Small intestine (tissue), 7 donors: ENCODE measurements at regions not wholly inside any gene's neighbourhood (a gene's known extent, or its start where the extent isn't known, plus 50 kb on each side); places are given as distances from the start of the nearest gene placed in this dataset.
"Not testable (repeated sequence)": the region's sequence is repeated elsewhere in the genome, so short reads cannot be mapped to it uniquely, and the experiment has no call there.

Experiments used
- DNase-seq, 2 donors: peaks; one replicate each; pipeline versions ENCODE4 v3.0.0 to v3.0.0-alpha.2; 2013
- FAIRE-seq: peaks from 2 replicates; lab custom pipeline; 2012; peaks lifted over from hg19 to GRCh38; lab: Jason Lieb, UNC
- H3K27ac ChIP-seq, 3 donors: one replicate each; pipeline ENCODE4 v1.5.1; 2013; ENCODE audit warnings: low read length in 2 of 3, mild to moderate bottlenecking in 2 of 3, control low read depth in 1 of 3, inconsistent platforms in 1 of 3, low read depth in 1 of 3, moderate library complexity in 1 of 3
- H3K27me3 ChIP-seq, 3 donors: one replicate each; pipeline ENCODE4 v1.6.1; 2013; ENCODE audit warnings: low read length in 3 of 3, inconsistent platforms in 1 of 3; ENCODE audit not compliant: control insufficient read depth in 3 of 3, insufficient read depth in 3 of 3
- H3K36me3 ChIP-seq, 3 donors: one replicate each; pipeline ENCODE4 v1.6.1; 2013; ENCODE audit warnings: low read length in 3 of 3, inconsistent platforms in 1 of 3, low read depth in 1 of 3, mild to moderate bottlenecking in 1 of 3, moderate library complexity in 1 of 3; ENCODE audit not compliant: control insufficient read depth in 3 of 3, insufficient read depth in 2 of 3
- H3K4me1 ChIP-seq, 3 donors: one replicate each; pipeline ENCODE4 v1.6.1; 2013; ENCODE audit warnings: low read length in 2 of 3, inconsistent platforms in 1 of 3, low read depth in 1 of 3, mild to moderate bottlenecking in 1 of 3, moderate library complexity in 1 of 3; ENCODE audit not compliant: control insufficient read depth in 3 of 3, insufficient read depth in 2 of 3
- H3K4me3 ChIP-seq, 3 donors: one replicate each; pipeline ENCODE4 v1.5.1; 2013; ENCODE audit warnings: low read length in 3 of 3, control low read depth in 1 of 3, inconsistent platforms in 1 of 3, low read depth in 1 of 3, mild to moderate bottlenecking in 1 of 3, moderate library complexity in 1 of 3
- H3K9me3 ChIP-seq, 2 donors: one replicate each; pipeline ENCODE4 v1.6.1; 2013; ENCODE audit warnings: low read depth in 1 of 2, low read length in 1 of 2; ENCODE audit not compliant: control insufficient read depth in 2 of 2, insufficient read depth in 1 of 2
- WGBS, 3 donors: extraction: QIAGEN DNeasy Blood & Tissue Kit; methylation state at CpG; one replicate each; pipeline ENCODE4 v1.1.7; 2013; 5-methylcytosine and 5-hydroxymethylcytosine counted together
- donor health status: healthy with polysubstance abuse.
- donor health status: control.
- donor health status: control.
- donor health status: Bipolar disorder and iron deficiency.
- donor health status: healthy.

DNA sequence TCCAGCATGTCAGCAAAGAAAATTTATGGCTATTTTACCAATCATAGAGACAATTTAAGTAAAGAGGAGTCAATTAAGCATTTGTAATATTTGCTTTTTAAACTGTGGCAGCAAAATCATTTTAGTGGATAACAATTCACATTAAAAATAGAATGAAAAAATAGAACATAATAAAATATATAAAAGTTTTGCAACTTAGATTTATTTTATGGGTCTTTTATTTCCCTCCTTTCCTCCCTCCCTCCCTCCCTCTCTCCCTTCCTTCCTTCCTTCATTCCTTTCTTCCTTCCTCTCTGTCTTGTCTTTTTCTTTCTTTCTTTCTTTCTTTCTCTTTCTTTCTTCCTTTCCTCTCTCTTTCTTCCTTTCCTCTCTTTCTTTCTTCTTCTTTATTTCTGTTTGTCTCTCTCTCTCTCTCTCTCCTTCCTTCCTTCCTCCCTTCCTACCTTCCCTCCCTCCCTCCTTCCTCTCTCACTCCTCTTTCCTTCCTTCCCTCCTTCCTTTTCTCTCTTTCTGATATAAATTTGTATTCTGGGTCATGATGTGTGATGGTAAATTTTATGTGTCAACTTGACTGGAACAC is 610.9 kb upstream of the CITED2 start:
- Histone ChIP-seq H3K27ac (no peak overlapping the region), H3K9me3 (no peaks in the 10 kb centered on the region), H3K36me3 (no peaks in the 10 kb centered on the region), H3K4me3 (no peak overlapping the region), H3K4me1 (peaks cover 0 to 30% (median 5%) of the 10 kb centered on the region in 3 donors), H3K27me3 (no peaks in the 10 kb centered on the region)
- no peak for DNase-seq
- FAIRE-seq = no peak

DNA sequence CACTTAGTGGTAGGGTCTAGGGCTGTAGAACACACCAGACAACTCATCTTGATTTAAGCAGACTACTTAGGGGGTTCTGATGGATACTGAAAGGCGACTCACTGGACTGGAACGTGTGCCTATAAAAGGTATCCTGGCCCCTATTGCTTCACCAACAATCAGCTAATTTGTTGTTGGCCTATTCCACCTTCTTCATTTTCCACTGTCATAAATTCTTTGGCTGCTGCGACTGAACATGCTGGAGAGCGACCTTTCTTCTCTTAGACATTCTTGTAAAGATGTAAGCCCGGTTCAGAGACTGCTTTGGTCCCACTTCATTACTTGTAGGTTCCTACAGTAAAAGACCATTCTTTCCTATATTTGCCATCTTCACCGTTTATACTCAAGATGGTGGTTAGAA is 609.9 kb upstream of the CITED2 start:
- no peaks in the 10 kb centered on the region for H3K36me3 ChIP-seq
- no peak for DNase-seq
- H3K27ac ChIP-seq = peak overlapping the region in 1 of 3 donors; percentile 73
- FAIRE-seq = no peak
- H3K27me3 ChIP-seq = no peaks in the 10 kb centered on the region
- no peaks in the 10 kb centered on the region for H3K9me3 ChIP-seq
- H3K4me3 ChIP-seq = no peak overlapping the region
- 86 to 93% (median 90%) methylated on average over 6 of the region's 6 CpGs for WGBS, 3 donors
- H3K4me1 ChIP-seq = peaks cover 0 to 30% (median 5%) of the 10 kb centered on the region in 3 donors

DNA sequence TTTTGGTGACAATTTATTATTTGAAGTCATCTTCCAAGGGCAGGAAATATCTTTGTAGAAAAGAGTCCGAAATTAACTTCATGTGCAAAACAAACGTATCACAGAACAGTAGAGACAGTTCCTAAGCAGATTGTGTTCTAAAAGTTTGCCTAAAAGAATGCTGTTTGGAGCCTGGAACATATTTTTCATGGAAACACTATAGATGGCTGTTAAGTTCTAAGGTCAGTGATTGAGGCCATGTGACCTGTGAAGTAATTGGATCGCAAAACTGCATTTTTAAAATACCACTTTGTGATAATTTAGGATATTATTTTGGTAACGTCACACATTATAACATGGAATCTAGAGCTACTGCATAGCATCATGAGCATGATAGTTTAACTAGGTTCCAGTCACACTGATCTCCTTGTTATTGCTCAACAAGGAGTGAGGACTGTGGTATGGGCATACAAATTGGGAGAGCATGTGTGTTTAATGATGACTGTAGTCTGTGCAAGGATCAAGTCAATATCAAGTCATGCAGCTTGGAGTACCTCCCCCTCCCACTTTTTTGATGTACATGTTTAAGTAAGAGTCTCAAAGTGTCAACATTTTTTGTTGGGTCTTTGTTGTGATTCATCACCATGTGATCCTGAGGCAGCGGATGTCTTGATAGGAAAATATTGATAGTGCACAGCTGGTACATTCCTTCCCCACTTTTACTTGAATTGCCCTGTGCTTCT is 609.3 kb upstream of the CITED2 start:
- Histone ChIP-seq H3K36me3 (no peaks in the 10 kb centered on the region), H3K4me1 (peaks cover 0 to 30% (median 5%) of the 10 kb centered on the region in 3 donors), H3K4me3 (no peak overlapping the region), H3K9me3 (no peaks in the 10 kb centered on the region), H3K27ac (peak overlapping the region in 1 of 3 donors; percentile 73), H3K27me3 (no peaks in the 10 kb centered on the region)
- FAIRE-seq (no peak), DNase-seq (no peak)
- WGBS, 3 donors = 69 to 91% (median 87%) methylated on average over 5 of the region's 5 CpGs

DNA sequence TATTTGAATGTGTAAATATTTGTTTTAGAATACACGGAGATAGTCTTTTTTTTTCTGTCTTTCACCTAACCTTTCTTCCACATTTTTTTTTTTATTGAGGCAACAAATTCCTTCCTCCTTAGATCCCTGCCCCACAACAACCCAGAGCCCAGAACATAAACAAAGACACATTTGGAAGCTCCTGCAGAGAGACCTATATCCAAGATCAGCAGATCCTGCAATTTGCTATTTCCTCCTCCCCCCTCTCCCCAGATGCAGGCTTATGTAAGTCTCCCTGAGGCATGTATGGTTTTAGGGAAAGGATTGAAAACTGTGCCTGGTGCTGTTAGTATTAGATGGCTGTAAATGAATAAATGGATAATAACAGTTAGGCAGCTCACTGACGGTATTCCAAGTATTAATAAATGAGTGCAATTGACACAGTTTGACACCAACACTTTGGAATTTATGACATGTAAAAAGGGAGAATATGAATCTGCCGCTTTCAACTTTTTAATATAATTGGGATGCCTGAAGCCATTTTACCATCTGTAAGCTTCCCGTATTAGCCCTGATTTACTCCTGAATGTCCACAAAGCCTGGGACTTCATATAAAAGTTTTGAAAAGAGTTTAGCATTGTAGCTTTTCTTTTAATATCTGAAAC is 608.3 kb upstream of the CITED2 start:
- H3K9me3 ChIP-seq = no peaks in the 10 kb centered on the region
- H3K27ac ChIP-seq = peak overlapping the region in 1 of 3 donors; percentile 20
- no peak overlapping the region for H3K4me3 ChIP-seq
- WGBS, 3 donors = 17 to 37% (median 33%) methylated on average over 4 of the region's 4 CpGs
- peaks cover 0 to 33% (median 5%) of the 10 kb centered on the region in 3 donors for H3K4me1 ChIP-seq
- H3K36me3 ChIP-seq = no peaks in the 10 kb centered on the region
- FAIRE-seq = no peak
- no peak for DNase-seq
- no peaks in the 10 kb centered on the region for H3K27me3 ChIP-seq

DNA sequence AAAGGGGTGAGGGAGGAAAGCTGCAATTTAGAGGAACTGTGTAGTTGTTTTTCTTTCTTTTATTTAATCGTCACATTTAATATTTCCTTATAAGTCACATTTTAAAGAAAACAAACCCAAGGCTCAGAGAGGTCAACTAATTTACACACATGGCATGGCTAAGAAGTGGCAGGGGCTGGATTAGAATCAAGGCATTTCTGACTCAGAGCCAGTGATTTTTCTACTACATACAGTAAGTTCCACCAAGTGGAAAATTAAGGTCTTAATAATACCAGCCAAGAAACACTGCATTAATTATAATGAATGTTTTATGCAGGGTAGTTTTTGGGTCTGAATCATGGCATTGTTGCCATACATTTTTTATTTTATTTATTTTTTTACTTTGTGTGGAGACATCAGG is 607.7 kb upstream of the CITED2 start:
- no peaks in the 10 kb centered on the region for H3K9me3 ChIP-seq
- FAIRE-seq = no peak

DNA sequence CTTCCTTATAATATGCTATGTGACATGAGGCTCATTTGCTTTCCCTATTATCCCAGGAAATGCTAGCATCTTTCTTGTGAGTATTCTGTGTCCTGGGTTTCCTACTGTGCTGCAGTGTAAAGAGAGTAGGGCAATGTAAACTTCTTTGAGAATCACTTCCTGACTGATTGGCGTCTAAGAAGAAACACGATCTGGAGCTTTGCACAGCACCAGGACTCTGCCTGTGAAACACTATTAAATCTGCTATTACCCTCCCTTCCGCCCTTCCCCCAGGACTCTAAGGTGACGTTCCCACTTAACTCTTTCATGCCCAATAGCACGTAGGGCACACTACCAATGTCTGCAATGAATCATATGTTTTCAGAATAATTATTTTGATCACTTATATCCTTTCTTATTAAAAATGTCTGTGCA is 607.3 kb upstream of the CITED2 start:
- DNase-seq (peak; percentile 51 to 60), FAIRE-seq (no peak)
- H3K27ac ChIP-seq = peak overlapping the region in 2 of 3 donors; percentile 7 to 18
- H3K4me3 ChIP-seq = no peak overlapping the region
- no peaks in the 10 kb centered on the region for H3K9me3 ChIP-seq
- no peaks in the 10 kb centered on the region for H3K36me3 ChIP-seq
- WGBS, 3 donors = 4 to 11% (median 10%) methylated on average over 5 of the region's 5 CpGs
- H3K4me1 ChIP-seq = peaks cover 0 to 33% (median 5%) of the 10 kb centered on the region in 3 donors
- no peaks in the 10 kb centered on the region for H3K27me3 ChIP-seq

More for the DNA sequence above, 607.7 kb upstream of the CITED2 start:
- DNase-seq = no peak
- Histone ChIP-seq H3K36me3 (no peaks in the 10 kb centered on the region), H3K4me3 (no peak overlapping the region), H3K27ac (no peak overlapping the region), H3K27me3 (no peaks in the 10 kb centered on the region), H3K4me1 (peaks cover 0 to 33% (median 5%) of the 10 kb centered on the region in 3 donors)
- 0 to 20% (median 8%) methylated on average over 1 of the region's 1 CpG for WGBS, 3 donors

DNA sequence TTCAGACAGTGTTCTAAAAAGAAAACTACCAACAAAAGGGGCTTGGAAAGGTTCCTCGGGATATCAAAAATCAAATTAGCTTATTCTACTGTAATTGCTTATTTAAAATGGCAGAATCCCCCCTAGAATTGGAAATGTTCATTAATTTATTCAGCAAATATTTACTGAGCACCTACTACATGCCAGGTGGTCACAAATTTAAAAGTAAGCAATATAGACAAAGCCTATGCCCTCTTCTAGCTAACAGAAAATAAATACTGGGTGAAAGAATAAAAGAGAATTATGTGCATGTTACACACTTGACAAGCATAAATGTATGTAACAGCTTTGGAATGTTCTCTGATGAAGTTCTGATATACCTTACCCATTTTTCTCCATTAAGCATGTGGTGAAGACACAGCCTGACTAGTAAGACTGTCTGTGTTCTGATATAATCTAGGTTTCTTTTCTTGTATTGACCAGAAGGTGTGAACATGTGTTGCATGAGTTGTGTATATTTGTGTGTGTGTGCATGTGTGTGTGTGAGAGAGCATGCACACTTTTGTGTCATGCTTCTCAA is 606.7 kb upstream of the CITED2 start:
- DNase-seq (peak in 1 of 2 donors; percentile 11), FAIRE-seq (no peak)
- peaks cover 0 to 33% (median 5%) of the 10 kb centered on the region in 3 donors for H3K4me1 ChIP-seq
- no peaks in the 10 kb centered on the region for H3K9me3 ChIP-seq
- no peaks in the 10 kb centered on the region for H3K36me3 ChIP-seq
- 89 to 100% (median 89%) methylated on average over 1 of the region's 1 CpG for WGBS, 3 donors
- no peaks in the 10 kb centered on the region for H3K27me3 ChIP-seq
- H3K4me3 ChIP-seq = no peak overlapping the region
- H3K27ac ChIP-seq = no peak overlapping the region

DNA sequence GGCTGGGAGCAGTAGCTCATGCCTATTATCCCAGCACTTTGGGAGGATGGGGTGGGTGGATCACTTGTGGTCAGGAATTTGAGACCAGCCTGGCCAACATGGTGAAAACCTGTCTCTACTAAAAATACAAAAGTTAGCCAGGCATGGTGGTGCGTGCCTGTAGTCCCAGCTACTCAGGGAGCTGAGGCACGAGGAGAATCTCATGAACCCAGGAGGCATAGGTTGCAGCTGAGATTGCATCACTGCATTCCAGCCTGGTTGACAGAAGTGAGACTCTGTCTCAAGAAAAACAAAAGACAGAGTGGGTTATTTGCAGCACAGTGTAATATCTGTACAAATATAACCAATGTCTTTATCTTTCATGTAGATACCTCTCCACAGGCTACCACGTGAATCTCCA is 606.2 kb upstream of the CITED2 start:
- H3K9me3 ChIP-seq, H3K27ac ChIP-seq, H3K4me3 ChIP-seq, H3K27me3 ChIP-seq, FAIRE-seq, H3K36me3 ChIP-seq: not testable (repeated sequence)
- peak in 1 of 2 donors; percentile 70 for DNase-seq
- H3K4me1 ChIP-seq = peaks cover 0 to 33% (median 5%) of the 10 kb centered on the region in 3 donors
- 68 to 72% (median 68%) methylated on average over 3 of the region's 3 CpGs for whole genome bisulfite sequencing, 3 donors
